HG03521 (cell line): ENCODE measurements at regions not wholly inside any gene's neighbourhood (a gene's known extent, or its start where the extent isn't known, plus 50 kb on each side); places are given as distances from the start of the nearest gene placed in this dataset.

ENCODE experiments used
- ATAC-seq: cut with Tn5 transposase; IDR thresholded peaks from one replicate; pipeline ENCODE4 v1.9.1; 2021; ENCODE audit warnings: mild to moderate bottlenecking, moderate library complexity; ENCODE audit not compliant: unreplicated experiment

DNA sequence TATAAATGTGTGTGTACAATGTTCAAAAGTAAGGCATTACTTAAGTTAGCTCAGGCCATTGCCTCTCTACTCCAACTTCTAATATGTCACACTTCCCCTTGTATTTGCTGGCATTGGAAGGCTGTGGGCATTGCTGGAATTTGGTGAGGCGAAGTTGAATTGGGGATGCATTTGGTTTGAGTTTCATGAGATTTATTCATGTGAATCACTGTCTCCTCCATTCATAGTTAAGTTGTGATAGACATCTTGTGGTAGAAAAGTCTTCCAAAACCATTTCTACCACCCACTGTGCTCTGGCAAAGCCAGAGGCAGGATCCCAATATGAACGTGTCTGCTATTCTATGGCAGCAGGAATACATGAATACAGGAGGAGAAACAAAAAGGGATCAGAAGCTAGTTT is 397.8 kb upstream of the USP24 start:
- no peak for ATAC-seq

DNA sequence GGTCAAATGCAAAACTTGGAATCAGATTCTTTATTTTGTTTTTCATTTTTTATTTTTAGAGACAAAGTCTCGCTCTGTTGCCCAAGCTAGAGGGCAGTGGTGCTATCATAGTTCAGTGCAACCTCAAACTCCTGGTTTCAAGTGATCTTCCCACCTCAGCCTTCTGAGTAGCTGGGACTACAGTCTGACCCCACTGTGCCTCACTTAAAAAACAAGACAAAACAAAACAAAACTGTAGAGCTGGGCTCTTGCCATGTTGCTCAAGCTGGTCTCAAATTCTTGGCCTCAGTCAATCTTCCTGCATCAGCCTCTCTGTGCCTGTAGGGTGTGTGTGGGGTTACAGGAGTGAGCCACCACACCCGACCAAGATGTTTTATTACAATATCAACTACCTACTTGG is 396.0 kb upstream of the USP24 start:
- ATAC-seq, result no peak

DNA sequence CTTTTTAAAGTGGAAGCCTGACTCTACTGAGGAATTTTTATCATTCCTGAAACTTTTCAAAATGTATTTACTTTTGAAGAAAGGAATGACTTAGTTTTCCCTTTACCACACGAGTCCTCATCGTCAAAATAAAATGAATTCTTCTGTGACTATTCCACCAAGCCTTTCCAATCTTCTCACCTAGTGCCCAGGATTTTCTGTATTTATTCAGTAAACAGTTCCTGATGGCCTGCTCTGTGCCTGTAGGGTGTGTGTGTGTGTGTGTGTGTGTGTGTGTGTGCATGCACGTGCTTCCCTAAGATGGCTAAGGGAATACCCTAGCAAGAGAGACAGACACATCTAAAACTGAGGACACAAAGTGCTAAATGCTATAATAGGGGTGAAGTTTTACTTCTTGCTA is 395.0 kb upstream of the USP24 start:
- ATAC-seq, result no peak

DNA sequence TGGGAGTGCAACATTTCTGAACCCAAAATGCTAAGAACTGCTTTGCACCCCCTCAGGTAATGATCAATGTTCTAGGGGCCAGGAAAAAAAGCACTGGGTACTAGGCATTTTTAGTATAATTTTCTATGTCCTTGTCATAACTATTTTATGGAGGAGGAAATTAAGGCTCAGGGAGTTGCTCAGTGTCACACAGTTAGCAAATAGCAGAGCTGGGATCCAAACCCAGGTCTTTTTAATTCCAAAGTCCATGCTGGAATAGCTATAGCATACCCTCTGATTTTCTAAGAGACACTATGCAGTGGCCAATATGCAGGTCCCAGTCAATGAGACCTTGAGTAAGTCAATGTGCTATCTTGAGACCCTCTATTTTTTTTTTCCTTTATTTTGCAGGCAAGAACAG is 394.5 kb upstream of the USP24 start:
- no peak for ATAC-seq

DNA sequence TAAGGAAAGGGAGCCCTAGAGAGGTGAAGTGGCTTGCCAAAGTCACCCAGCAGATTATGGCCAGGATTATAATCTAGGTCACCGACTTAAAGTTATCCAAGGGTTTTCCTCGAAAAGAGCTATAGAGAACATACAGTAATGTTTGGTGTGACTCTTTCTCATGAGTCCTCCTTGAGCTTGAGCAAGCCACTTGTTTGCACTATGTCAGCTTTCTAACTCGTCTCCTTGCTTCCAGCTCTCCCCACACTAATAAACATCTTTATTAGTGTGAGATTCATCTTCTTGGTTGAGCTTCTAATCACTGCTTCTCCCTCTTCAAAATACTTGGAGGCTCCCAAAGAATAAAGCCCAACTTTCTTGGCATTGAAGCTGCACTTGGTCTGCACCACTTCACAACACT is 390.0 kb upstream of the USP24 start:
- no peak for ATAC-seq

DNA sequence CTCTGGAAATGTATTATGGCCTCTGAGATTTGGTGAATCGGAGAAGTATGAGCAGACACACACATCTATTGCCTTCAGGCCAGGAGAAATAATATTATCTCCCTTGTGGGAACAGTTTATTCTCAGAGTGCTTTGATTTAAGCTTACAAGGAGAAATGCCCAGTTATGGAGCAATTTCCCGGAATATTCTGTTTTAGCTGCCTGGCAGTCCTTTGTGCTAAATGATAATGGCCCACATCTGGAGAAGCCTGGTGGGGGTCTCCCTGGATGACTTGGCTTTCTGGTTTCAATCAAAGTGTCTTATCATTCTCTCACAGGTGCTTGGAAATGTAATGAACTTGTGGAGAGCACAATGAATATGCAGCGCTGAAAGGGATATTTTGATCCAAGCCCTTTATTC is 389.6 kb upstream of the USP24 start:
- ATAC-seq, result no peak

DNA sequence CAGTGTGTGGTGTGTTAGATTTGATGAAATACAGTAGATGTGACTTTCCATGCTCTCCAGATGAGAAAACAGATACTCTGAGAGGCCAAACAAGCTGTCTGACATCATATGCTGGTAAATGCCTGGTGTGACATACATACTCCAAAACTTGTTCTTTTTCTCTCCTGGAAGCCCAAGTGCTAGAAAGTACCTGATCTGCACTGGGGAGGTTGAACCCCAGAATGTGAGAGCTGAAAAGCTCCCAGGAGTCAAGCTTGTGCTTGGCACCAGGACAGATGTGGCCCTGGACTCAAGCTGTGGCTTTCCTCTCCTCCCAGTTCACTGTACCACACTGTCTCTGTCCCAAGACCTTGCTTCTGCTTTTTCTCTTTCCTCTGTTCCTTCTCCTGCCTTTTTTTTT is 389.0 kb upstream of the USP24 start:
- ATAC-seq, result no peak

DNA sequence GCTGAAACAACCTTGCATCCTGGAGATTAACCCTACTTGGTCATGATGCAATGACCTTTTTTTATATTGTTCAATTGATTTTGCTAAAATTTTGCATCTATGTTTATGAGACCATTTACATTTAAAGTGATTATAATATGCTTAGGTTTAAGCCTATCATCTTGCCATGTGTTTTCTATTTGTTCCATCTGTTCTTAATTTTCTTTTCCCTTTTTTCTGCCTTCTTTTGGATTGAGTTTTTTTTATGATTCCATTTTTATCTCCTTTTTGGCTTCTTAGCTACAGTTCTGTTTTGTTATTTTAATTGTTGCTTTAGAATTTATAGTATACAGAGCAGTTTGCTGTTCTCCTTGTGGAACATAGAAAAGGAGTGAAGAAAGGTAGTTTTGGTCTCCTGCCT is 385.1 kb upstream of the USP24 start:
- no peak for ATAC-seq

DNA sequence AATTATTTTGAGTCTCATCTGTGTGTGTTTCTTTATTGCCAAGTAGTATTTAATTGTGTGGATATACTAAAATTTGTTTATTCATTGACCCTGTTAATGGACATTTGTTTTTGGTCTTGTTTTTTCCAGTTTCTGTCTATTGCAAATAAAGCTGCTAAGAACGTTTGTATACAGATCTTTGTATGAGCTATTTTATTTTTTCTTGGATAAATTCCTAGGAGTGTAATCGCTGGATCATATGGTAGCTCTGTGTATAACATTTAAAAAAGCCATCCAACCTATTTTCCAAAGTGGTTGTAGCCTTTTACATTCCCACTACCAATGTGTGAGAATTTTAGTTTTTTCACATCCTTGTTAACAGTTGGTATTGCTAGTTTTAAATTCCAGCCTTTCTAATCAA is 382.7 kb upstream of the USP24 start:
- ATAC-seq, result no peak

DNA sequence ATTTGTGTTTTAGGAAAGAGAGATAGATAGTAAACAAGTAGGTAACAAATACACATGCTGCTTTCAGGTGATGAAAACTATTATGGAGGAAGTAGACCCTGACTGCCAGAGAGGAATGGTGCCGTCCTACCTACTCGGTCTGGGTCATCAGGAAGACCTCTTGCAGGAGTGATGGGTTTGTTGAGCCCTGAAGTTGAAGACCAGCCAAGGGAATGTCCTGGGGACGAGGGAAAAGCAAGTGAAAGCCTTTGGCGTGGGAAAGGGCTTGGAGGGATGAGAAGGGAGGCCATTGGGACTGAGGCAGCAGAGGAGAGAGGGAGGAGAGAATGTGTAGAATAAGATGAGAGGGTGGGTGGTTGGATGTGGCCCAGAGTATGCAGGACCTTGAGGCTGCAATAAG is 379.5 kb upstream of the USP24 start:
- ATAC-seq, result no peak

DNA sequence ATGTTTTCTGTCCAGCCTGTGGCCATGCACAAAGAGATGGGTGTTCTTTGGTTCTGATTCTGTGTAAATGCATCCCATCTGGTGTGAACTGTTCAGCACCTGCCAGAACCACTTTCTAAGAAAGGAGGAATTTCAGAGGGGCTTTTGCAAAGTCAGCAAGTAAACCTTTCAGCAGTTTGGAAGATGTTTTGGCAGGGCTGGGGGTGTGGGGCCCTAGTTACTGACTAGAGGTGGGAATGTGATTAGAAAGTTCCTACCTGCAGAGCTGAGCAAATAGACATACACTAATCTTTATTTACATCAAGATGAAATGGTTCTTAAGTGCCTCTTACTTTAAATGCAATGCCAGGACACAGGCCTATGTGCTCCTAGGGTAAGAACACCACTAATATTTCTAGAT is 378.1 kb upstream of the USP24 start:
- ATAC-seq, result no peak

DNA sequence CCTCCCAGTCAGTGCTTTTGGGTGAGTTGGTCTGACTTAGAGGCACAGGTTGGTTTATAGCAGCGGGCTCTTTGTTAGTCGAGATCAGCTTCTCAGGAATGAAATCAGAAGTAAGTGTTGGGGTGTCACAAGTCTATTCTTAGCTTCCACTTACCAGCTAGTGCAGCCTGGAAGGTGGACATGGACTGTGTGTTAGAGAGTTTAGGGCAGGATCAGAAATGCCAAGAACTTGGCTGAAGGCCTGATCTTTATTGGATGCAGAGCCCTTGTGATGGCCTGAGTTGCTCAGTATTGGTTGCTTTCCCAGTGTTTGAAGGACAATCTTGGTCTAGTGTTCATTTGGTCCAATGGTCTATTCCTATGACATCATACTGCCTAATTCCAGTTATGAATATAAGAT is 377.0 kb upstream of the USP24 start:
- ATAC-seq, result no peak

DNA sequence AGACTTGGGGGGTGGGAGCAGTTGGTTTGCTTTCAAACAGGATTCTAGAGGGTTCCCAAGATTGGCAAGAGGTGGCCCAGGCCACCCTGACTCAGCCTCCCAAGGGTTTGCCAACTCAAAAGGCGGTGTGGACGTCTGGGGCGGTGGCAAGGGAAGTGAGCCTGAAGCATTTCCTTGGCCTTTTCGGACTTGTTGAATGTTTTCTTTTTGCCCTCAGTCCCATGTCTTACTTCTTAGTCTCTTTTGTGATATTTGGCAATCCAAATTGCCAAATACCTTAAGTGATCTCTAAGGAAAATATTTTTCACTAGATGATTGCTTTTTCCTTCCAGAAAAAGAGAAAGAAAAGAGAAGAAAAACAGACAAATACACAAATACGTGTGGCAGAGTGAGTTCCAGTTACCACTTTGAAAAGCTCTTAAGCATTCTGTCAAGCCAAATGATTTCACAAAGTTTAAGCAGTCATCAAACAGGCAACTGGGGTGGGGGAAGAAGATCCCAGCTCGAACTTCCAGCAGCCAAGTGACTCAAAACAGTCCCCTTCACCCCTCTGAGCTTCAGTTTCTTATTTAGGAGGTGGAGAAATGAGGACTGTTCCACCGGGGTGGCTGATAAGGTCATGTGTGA is 374.6 kb upstream of the USP24 start:
- ATAC-seq, result no peak

DNA sequence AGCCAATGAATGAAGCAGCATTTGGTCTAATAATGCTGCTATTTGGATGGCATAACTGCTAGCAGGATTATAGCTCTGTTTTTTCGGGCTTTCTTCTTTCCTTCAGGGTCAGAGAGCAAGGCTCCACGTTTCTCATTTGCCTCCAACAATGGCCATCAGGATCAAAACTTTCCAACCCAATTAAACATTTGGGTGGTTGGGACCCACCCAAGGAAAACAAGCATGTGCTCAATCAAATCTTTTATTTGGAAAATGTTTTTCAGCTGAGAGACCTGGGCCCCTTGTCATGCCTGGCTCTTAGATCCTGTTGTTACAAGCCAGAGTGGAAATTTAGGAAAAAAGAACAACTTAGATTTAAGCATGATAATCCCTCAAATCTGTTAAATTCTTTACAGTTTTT is 373.1 kb upstream of the USP24 start:
- no peak for ATAC-seq

DNA sequence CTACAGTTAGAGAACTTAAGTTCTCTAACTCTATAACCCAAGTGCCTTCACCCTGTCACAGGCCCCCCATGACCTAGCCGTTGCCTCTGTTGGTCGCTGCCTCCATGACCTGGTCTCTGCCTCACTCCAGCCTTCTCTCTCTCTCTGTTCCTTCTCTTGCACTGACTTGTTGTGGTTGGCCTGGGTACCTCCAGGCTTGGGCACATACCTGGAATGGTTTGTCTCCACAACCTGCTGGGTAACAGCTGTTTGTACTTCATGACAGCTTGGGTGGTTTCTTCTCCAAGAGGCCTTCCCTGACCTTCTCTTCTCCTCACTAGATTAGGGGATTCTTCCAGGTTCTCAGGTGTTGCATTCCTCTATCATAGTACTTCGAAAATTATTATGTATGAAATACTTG is 371.6 kb upstream of the USP24 start:
- no peak for ATAC-seq

DNA sequence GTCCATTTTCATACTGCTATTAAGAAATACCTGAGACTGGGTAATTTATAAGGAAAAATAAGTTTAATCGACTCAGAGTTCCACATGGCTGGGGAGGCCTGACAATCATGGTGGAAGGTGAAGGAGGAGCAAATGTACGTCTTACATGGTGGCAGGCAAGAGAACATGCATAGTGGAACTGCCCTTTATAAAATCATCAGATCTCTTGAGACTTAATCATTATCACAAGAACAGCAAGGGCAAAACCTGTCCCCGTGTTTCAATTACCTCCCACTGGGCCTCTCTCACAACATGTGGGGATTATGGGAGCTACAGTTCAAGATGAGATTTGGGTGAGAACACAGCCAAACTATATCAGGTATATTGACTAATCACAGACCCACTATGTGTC is 370.2 kb upstream of the USP24 start:
- no peak for ATAC-seq

DNA sequence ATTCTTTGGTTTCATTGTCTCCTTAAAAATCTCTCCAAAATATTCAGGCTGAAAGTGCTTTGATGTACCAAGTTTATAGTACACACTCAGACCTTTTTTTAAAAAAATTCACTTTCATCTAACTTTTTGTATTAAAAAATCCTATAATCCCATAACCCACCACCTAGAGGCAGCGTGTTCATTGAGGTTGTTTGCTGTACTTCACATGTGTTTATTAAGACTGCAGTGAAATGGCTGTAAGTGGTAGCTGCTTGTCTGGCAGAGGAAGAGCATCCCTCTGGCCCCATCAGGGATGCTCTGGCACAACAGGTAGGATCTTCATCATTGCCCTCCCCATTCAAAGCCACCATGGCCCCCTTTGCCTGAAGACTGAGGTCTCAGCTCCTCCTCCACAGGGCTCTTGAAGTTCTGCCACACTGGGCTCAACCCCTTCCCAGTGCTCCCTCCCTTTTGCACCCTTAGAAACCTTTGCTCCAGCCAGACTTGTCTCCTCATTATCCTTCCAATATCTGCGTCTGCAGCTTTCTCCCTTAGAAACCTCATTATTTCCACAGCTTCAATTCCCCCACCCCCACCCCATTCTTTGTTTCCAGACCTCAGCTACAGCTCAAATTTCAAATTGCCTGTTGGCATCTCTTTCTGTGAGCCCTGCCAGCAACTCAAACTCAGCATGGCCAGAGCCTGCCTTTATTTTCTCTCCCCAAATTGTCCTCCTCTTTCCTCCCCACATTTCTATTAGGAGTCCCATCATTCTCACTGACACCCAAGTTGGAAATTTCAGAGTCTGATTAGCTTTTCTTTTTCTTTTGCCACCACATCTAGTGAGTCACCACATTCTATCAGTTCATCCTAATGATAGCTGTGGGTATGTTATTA is 369.6 kb upstream of the USP24 start:
- no peak for ATAC-seq

DNA sequence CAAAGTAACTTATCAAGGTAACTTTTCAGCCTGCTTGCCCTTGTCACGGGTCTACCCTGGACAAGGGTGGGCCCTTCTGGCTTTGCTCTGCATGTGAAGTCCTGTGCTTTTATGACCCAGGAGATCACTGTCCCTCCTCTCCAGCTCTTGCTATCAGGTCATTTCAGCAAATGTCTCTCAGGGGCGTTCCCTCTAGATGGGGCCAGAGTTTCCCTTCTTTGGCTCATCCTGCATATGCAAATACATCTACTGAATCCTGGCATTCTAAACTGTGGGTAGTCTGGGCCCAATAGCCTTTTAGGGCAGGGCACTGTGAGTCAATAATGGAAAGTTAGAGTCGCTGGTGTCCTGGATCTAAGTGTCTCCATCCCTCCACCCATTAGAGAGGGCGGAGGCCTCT is 366.9 kb upstream of the USP24 start:
- no peak for ATAC-seq

DNA sequence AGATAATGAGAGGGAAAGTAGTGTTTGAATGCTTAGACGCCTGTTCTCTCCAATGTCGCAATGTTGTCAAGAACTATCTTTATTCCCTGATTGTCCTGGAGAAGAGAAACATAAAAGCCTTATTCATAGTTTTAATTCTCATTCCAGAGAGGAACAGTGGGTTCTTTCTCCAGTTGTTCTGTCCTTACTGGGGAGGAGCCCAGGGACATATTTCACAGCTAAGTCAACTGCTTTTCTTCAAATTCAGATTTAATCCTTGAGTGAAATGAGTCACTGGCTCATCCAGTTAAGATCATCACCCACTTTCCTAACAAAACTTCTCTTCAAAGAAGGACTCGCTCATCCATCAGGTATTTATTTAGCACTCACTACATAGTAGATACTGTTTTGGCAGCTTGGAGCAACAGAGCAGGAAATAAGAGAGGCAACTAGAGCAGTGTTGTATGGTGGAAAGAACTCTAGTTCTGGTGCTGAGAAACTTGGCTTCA is 365.7 kb upstream of the USP24 start:
- ATAC-seq, result no peak

DNA sequence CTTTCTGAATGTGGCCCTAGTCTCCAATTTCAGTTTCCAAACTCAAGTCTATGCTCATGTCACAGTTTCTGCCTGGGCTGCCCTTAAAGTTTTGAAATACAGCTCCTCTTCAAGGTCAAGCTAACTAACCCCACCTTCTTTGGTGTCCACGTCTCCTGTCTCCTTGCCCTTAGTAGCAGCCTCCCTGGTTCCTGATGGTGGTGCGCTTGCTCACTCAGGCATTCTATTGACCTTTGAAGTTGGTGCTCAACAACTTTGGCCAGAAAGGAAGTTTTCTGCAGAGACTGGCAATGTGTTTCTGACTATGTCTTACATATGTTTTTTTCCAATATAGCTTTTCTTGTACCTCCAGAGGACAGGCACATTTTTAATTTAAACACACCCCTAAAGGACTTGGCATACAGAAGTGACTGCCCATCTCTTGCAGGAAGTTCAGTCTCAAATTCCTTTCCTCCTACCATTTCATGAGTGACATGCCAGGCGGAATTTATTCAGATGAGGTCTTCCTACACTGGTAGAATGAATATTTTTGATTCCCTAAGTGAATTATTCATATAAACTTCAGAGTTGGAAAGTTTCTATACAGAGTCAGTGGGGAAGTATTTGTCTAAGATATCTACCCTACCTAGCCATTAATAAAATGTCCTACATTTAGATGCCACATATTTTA is 364.3 kb upstream of the USP24 start:
- no peak for ATAC-seq

DNA sequence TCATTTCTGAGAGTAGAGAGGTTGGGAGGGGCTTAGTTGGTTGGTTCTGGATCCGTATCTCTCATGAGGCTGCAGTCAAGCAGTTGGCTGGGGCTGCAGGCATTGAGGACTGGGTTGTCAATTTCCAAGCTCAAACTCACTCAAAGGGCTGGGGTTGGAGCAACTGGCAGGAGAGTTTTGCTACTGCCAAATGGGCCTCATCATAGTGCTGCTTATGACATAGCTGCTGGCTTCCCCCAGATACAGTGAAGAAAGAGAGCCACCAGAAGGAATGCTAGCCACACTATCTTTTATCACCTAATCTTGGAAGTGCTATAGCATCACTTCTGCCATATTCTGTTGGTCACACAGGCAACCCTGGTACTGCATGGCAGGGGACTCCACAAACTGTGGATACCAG is 363.5 kb upstream of the USP24 start:
- no peak for ATAC-seq
